ENCODE measurements at regions not wholly inside any gene's neighbourhood (a gene's known extent, or its start where the extent isn't known, plus 50 kb on each side); places are given as distances from the start of the nearest gene placed in this dataset.

GRCh38 chr2:66782780-66783361 is 347.9 kb downstream of the MEIS1 start:
- Histone ChIP-seq H2AK5ac (ENCODE audit: low read depth, low read length) (no peak overlapping the region), H3K27ac (ENCODE audit: insufficient read depth, low read length) (no peak overlapping the region), H4K5ac (ENCODE audit: low read depth, low read length) (no peak overlapping the region), H2BK20ac (ENCODE audit: low read depth, low read length) (no peak overlapping the region), H3K4ac (ENCODE audit: low read depth, low read length) (no peak overlapping the region), H2AK9ac (replicated peaks; ENCODE audit: low read depth, low read length, poor library complexity) (no peak overlapping the region), H3K79me1 (ENCODE audit: low read depth in 1 of 2, low read length in 2 of 2) (no peaks in the 10 kb centered on the region), H2BK5ac (ENCODE audit: low read depth, low read length, poor library complexity, severe bottlenecking) (no peak overlapping the region), H3K4me3 (ENCODE audit: insufficient read depth, low read depth, low read length) (no peak overlapping the region), H3K4me1 (ENCODE audit: control insufficient read depth, insufficient read depth, low read length) (no peaks in the 10 kb centered on the region), H4K20me1 (ENCODE audit: insufficient read depth, low read length) (no peaks in the 10 kb centered on the region), H3K9ac (ENCODE audit: low read depth, low read length) (no peak overlapping the region), H4K91ac (ENCODE audit: insufficient read depth, low read depth, low read length) (no peak overlapping the region), H3K23ac (ENCODE audit: low read depth, low read length) (no peak overlapping the region), H3K56ac (ENCODE audit: extremely low read depth, insufficient read depth, low read length) (no peak overlapping the region), H2BK15ac (ENCODE audit: low read depth, low read length) (no peak overlapping the region), H3K9me3 (ENCODE audit: control insufficient read depth, insufficient read depth, low read length) (no peaks in the 10 kb centered on the region), H3K27me3 (ENCODE audit: control insufficient read depth, insufficient read depth, low read length) (no peaks in the 10 kb centered on the region), H3K36me3 (ENCODE audit: control insufficient read depth, insufficient read depth, low read length) (no peaks in the 10 kb centered on the region), H2AFZ (replicated peaks; ENCODE audit: low read length, poor library complexity) (no peak overlapping the region), H3K18ac (ENCODE audit: low read depth, low read length) (no peak overlapping the region), H3K9me1 (ENCODE audit: insufficient read depth, low read length) (no peaks in the 10 kb centered on the region), H4K8ac (ENCODE audit: low read depth in 2 of 2, low read length in 2 of 2) (no peak overlapping the region), H3K4me2 (ENCODE audit: low read depth, low read length) (no peak overlapping the region), H2BK120ac (ENCODE audit: low read depth, low read length) (no peak overlapping the region), H3K14ac (replicated peaks; ENCODE audit: low read depth, low read length) (no peak overlapping the region)
- ChIA-PET POLR2A (ENCODE audit: unreplicated experiment) (no interaction called here), CTCF (no interaction called here)
- in situ Hi-C loops (cut with MboI; ENCODE audit: low sequenced_read_pairs), result no loop called here
- intact Hi-C loops (cut with micrococcal nuclease), result no loop called here
- dilution Hi-C loops (cut with HindIII; ENCODE audit: low sequenced_read_pairs, unreplicated experiment), result no loop called here
- 70% methylated on average over 3 of the region's 7 CpGs; no CpG with 5 or more reads in 1 of the 2 experiments for WGBS, 2 experiments (ENCODE audit: extremely low coverage in 2 of 2, insufficient read length in 1 of 2)
- DNase-seq (no peak), ATAC-seq (ENCODE audit: low read depth) (no peak)
- no TSS peak for BruUV-seq (replicated peaks)
- no peak for TF ChIP-seq CTCF (conservative IDR thresholded peaks at IDR 0.05; ENCODE audit: low read depth, low read length)
- no peak for TF ChIP-seq RFX5 (IDR thresholded peaks at IDR 0.05; ENCODE audit: low read depth, low read length)
- no peak for TF ChIP-seq NFE2L2 (IDR thresholded peaks at IDR 0.05; ENCODE audit: low read depth, low read length)
- TF ChIP-seq POLR2A (IDR thresholded peaks at IDR 0.05; ENCODE audit: low read depth, low read length), result no peak
- TF ChIP-seq, protein P1, sequence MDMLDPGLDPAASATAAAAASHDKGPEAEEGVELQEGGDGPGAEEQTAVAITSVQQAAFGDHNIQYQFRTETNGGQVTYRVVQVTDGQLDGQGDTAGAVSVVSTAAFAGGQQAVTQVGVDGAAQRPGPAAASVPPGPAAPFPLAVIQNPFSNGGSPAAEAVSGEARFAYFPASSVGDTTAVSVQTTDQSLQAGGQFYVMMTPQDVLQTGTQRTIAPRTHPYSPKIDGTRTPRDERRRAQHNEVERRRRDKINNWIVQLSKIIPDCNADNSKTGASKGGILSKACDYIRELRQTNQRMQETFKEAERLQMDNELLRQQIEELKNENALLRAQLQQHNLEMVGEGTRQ (IDR thresholded peaks at IDR 0.05; ENCODE audit: low read depth, low read length), result no peak
- no peak for TF ChIP-seq RAD21 (IDR thresholded peaks at IDR 0.05; ENCODE audit: low read length)
- TF ChIP-seq FOS (IDR thresholded peaks at IDR 0.05; ENCODE audit: low read depth, low read length), result no peak
- no peak for TF ChIP-seq SMC3 (IDR thresholded peaks at IDR 0.05; ENCODE audit: low read depth, low read length)
- no peak for TF ChIP-seq BHLHE40 (IDR thresholded peaks at IDR 0.05; ENCODE audit: low read depth, low read length)
- TF ChIP-seq MAFK (IDR thresholded peaks at IDR 0.05; ENCODE audit: low read depth, low read length), result no peak
- TF ChIP-seq, protein P2, sequence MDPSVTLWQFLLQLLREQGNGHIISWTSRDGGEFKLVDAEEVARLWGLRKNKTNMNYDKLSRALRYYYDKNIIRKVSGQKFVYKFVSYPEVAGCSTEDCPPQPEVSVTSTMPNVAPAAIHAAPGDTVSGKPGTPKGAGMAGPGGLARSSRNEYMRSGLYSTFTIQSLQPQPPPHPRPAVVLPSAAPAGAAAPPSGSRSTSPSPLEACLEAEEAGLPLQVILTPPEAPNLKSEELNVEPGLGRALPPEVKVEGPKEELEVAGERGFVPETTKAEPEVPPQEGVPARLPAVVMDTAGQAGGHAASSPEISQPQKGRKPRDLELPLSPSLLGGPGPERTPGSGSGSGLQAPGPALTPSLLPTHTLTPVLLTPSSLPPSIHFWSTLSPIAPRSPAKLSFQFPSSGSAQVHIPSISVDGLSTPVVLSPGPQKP (IDR thresholded peaks at IDR 0.05; ENCODE audit: borderline replicate concordance, low read depth, low read length), result no peak
- no peak for TF ChIP-seq CHD1 (IDR thresholded peaks at IDR 0.05; ENCODE audit: low read depth, low read length)
- TF ChIP-seq CEBPB (IDR thresholded peaks at IDR 0.05; ENCODE audit: low read depth, low read length), result no peak
- TF ChIP-seq MXI1 (IDR thresholded peaks at IDR 0.05; ENCODE audit: borderline replicate concordance, low read depth, low read length), result no peak
- TF ChIP-seq MAZ (IDR thresholded peaks at IDR 0.05; ENCODE audit: borderline replicate concordance, low read depth, low read length), result no peak

All from IMR-90 (cell line).